Heart right ventricle (tissue), 16 donors: ENCODE measurements at regions not wholly inside any gene's neighbourhood (a gene's known extent, or its start where the extent isn't known, plus 50 kb on each side); places are given as distances from the start of the nearest gene placed in this dataset.
"Not testable (repeated sequence)": the region's sequence is repeated elsewhere in the genome, so short reads cannot be mapped to it uniquely, and the experiment has no call there.

Experiments
- ATAC-seq, 8 donors: fragments of 200-7000 bp; cut with Tn5 transposase; one replicate each; pipeline ENCODE4 v1.9.1; 2020; ENCODE audit warnings: mild to moderate bottlenecking in 8 of 8, moderate library complexity in 8 of 8, moderate number of reproducible peaks in 1 of 8
- DNase-seq, 2 donors: peaks; one replicate each; pipeline ENCODE4 v3.0.0-alpha.2; 2020
- H3K27ac ChIP-seq, 10 donors: fragments of 200-600 bp; sonication (generic) in 2 of 10; one replicate each; pipeline versions ENCODE4 v1.5.0 to v1.8.0; 2020 to 2022; ENCODE audit warnings: mild to moderate bottlenecking in 3 of 10
- H3K27me3 ChIP-seq, 7 donors: fragments of 200-600 bp; one replicate each; pipeline ENCODE4 v1.8.0; 2021 to 2022; ENCODE audit warnings: mild to moderate bottlenecking in 2 of 7
- H3K36me3 ChIP-seq, 9 donors: fragments of 200-600 bp; sonication (generic) in 1 of 9; one replicate each; pipeline versions ENCODE4 v1.5.0 to v1.8.0; 2020 to 2022; ENCODE audit warnings: mild to moderate bottlenecking in 2 of 9
- H3K4me1 ChIP-seq, 9 donors: fragments of 200-600 bp; sonication (generic) in 1 of 9; one replicate each; pipeline versions ENCODE4 v1.5.0 to v1.8.0; 2020 to 2022; ENCODE audit warnings: mild to moderate bottlenecking in 4 of 9
- H3K4me3 ChIP-seq, 10 donors: fragments of 200-600 bp; sonication (generic) in 2 of 10; one replicate each; pipeline versions ENCODE4 v1.5.0 to v1.8.0; 2020 to 2022; ENCODE audit warnings: mild to moderate bottlenecking in 7 of 10, moderate library complexity in 2 of 10
- H3K9me3 ChIP-seq, 11 donors: fragments of 200-600 bp in 10 of 11; sonication (generic) in 2 of 11; one replicate each; pipeline versions ENCODE4 v1.5.0 to v1.8.0; 2013 to 2022; ENCODE audit warnings: mild to moderate bottlenecking in 2 of 11, control low read depth in 1 of 11, moderate library complexity in 1 of 11
- WGBS, 2 donors: extraction: QIAGEN DNeasy Blood & Tissue Kit; methylation state at CpG; one replicate each; pipeline ENCODE4 v1.1.7; 2013; ENCODE audit warnings: inconsistent platforms in 1 of 2; 5-methylcytosine and 5-hydroxymethylcytosine counted together
- intact Hi-C, 10 donors: fragments of 100-400 bp; cut with DNase I; formaldehyde crosslinking; loops; one replicate each; pipeline versions ENCODE4 v1.11.1 to v1.14.2; 2022
- TF ChIP-seq, protein P1 (sequence below), 9 donors: fragments of 200-600 bp; sonication (generic) in 2 of 9; IDR thresholded peaks; one replicate each; pipeline versions ENCODE4 v1.5.0 to v1.8.0; 2021 to 2022; ENCODE audit warnings: antibody characterized with exemption in 9 of 9, mild to moderate bottlenecking in 5 of 9, moderate library complexity in 1 of 9
- donor health status: Arrhythmogenic right ventricular cardiomyopathy.
- donor health status: ischemic (EF 13 %, LVEDD 7.1; RV severe dilation, severe dysfunction).
- donor health status: healthy with polysubstance abuse.
- donor health status: DM: no; HTN: yes; CAD: no.
- donor health status: DM: no; HTN: no; CAD: no.
- donor health status: ischemic (EF 25% LVEDD 6.9; RV normal size, moderate dysfunction).
- donor health status: ischemic (EF 25% LVEDD 5.7; RV mildly dilated, moderate dysfunction).
- donor health status: healthy.
- donor health status: DM: yes; HTN: yes; CAD: no.
- donor health status: Ischemic cardiomyopathy.
- donor health status: ischemic (EF 35%, LVEDD 5.7; RV mildly dilated, moderate dysfunction).
- donor health status: nonischemic (EF 11% LVEDD 7.7; RV severe dilation, severe dysfunction).
- donor health status: DM: yes; HTN: yes; CAD: no.
- donor health status: PGD.
- donor health status: ischemic (EF 29% LVEDD 5.4; RV normal size, mild dysfunction).
- donor health status: nonischemic (EF 23%, LVEDD 6.1; RV moderate dilation, normal function).

DNA sequence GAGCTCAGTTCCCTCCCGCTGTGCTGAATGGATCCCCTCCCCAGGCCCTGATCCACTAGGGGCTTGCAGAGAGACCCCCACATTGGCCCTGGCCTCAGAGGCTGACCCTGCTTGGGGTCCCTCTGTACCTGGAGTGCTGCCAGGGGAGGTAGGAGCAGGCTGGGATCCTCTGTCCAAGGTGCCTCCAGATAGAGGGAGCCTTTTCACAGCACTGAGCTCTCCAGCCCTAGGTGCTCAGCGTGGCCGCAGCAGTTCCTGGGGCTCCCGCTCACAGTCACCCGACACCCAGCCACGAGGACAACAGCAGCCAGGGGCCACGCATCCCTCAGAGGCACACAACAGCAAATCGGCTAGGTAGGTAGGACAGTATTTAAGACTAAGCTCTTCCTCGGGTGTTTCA is 62.2 kb upstream of the IRX2 start:
- peaks cover 0 to 18% (median 5%) of the 10 kb centered on the region in 7 donors for H3K27me3 ChIP-seq
- intact Hi-C loops = loop anchor here in 1 of 10 donors (5.0 kb wide), 1 partner anchor 334 kb away; no protein-coding TSS in a partner anchor
- no peak overlapping the region for H3K4me3 ChIP-seq
- no peak for ATAC-seq
- WGBS, 2 donors = 64 to 66% methylated on average over 9 of the region's 9 CpGs
- no peak for DNase-seq
- no peaks in the 10 kb centered on the region for H3K36me3 ChIP-seq
- TF ChIP-seq, protein P1, sequence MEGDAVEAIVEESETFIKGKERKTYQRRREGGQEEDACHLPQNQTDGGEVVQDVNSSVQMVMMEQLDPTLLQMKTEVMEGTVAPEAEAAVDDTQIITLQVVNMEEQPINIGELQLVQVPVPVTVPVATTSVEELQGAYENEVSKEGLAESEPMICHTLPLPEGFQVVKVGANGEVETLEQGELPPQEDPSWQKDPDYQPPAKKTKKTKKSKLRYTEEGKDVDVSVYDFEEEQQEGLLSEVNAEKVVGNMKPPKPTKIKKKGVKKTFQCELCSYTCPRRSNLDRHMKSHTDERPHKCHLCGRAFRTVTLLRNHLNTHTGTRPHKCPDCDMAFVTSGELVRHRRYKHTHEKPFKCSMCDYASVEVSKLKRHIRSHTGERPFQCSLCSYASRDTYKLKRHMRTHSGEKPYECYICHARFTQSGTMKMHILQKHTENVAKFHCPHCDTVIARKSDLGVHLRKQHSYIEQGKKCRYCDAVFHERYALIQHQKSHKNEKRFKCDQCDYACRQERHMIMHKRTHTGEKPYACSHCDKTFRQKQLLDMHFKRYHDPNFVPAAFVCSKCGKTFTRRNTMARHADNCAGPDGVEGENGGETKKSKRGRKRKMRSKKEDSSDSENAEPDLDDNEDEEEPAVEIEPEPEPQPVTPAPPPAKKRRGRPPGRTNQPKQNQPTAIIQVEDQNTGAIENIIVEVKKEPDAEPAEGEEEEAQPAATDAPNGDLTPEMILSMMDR (IDR thresholded peaks at IDR 0.05) = no peak
- H3K27ac ChIP-seq = no peak overlapping the region
- no peaks in the 10 kb centered on the region for H3K9me3 ChIP-seq
- no peaks in the 10 kb centered on the region for H3K4me1 ChIP-seq

- Histone ChIP-seq H3K4me1 (no peaks in the 10 kb centered on the region), H3K4me3 (no peak overlapping the region), H3K27me3 (peaks cover 0 to 29% (median 8%) of the 10 kb centered on the region in 7 donors), H3K36me3 (no peaks in the 10 kb centered on the region), H3K27ac (no peak overlapping the region), H3K9me3 (peaks cover 0 to 4% (median 0%) of the 10 kb centered on the region in 11 donors)
- WGBS, 2 donors = 82 to 83% methylated on average over 3 of the region's 3 CpGs
- DNase-seq (no peak), ATAC-seq (no peak)
- TF ChIP-seq, protein P1 (IDR thresholded peaks at IDR 0.05) = no peak
- intact Hi-C loops = loop anchor here in 1 of 10 donors (5.0 kb wide), 1 partner anchor 337 kb away; no protein-coding TSS in a partner anchor
Observed at GRCh38 chr5:2810644-2811043, 59.2 kb upstream of the IRX2 start.

DNA sequence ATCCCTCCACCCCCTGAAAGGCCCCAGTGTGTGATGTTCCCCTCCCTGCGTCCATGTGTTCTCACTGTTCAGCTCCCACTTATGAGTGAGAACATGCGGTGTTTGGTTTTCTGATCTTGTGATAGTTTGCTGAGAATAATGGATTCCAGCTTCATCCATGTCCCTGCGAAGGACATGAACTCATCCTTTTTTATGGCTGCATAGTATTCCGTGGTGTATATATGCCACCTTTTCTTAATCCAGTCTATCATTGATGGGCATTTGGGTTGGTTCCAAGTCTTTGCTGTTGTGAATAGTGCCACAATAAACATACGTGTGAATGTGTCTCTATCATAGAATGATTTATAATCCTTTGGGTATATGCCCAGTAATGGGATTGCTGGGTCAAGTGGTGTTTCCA is 55.8 kb upstream of the IRX2 start:
- intact Hi-C loops, H3K4me1 ChIP-seq, H3K4me3 ChIP-seq, ATAC-seq, DNase-seq, H3K9me3 ChIP-seq, H3K27ac ChIP-seq, H3K36me3 ChIP-seq: not testable (repeated sequence)
- peaks cover 0 to 21% (median 6%) of the 10 kb centered on the region in 7 donors for H3K27me3 ChIP-seq
- WGBS, 2 donors = 71 to 77% methylated on average over 5 of the region's 5 CpGs

GRCh38 chr5:2806176-2806575 is 54.7 kb upstream of the IRX2 start:
- ATAC-seq = no peak
- Histone ChIP-seq H3K27me3 (peaks cover 0 to 23% (median 6%) of the 10 kb centered on the region in 7 donors), H3K4me3 (no peak overlapping the region), H3K36me3 (no peaks in the 10 kb centered on the region), H3K4me1 (no peaks in the 10 kb centered on the region), H3K27ac (no peak overlapping the region), H3K9me3 (peaks cover 0 to 4% (median 0%) of the 10 kb centered on the region in 11 donors)
- DNase-seq = no peak
- intact Hi-C loops = no loop called here
- TF ChIP-seq, protein P1 (IDR thresholded peaks at IDR 0.05) = no peak
- WGBS, 2 donors = 65 to 69% methylated on average over 12 of the region's 12 CpGs

GRCh38 chr5:2805080-2805479 is 53.6 kb upstream of the IRX2 start:
- Histone ChIP-seq H3K36me3 (no peaks in the 10 kb centered on the region), H3K4me1 (no peaks in the 10 kb centered on the region), H3K9me3 (peaks cover 0 to 4% (median 0%) of the 10 kb centered on the region in 11 donors), H3K27ac (no peak overlapping the region), H3K4me3 (no peak overlapping the region), H3K27me3 (peaks cover 0 to 33% (median 8%) of the 10 kb centered on the region in 7 donors)
- WGBS, 2 donors = 58 to 66% methylated on average over 5 of the region's 5 CpGs
- DNase-seq (no peak), ATAC-seq (no peak)
- TF ChIP-seq, protein P1 (IDR thresholded peaks at IDR 0.05) = no peak
- intact Hi-C loops = no loop called here
